PC-3 (cell line): ENCODE measurements at regions not wholly inside any gene's neighbourhood (a gene's known extent, or its start where the extent isn't known, plus 50 kb on each side); places are given as distances from the start of the nearest gene placed in this dataset.

Experiments used
- ATAC-seq: fragments of 200-7000 bp; cut with Tn5 transposase; 2 replicates; pipeline ENCODE4 v1.9.1; 2020; ENCODE audit warnings: mild to moderate bottlenecking, moderate library complexity
- BruUV-seq: library from RNA; stranded (reverse); fragments of 400-500 nt; replicated peaks from 2 replicates; lab custom pipeline; 2021; lab: Mats Ljungman, UMichigan
- CTCF ChIA-PET: fragments of 300-600 bp; sonication (Branson Sonifier 250); formaldehyde crosslinking; loops from one replicate; lab custom pipeline; 2022; ENCODE audit warnings: antibody characterized with exemption; lab: Charles Lee
- POLR2A ChIA-PET: fragments of 300-600 bp; sonication (Branson Sonifier 250); formaldehyde crosslinking; loops from one replicate; lab custom pipeline; 2022; ENCODE audit warnings: antibody characterized with exemption; ENCODE audit not compliant: unreplicated experiment; lab: Charles Lee
- DNase-seq: peaks from one replicate; pipeline ENCODE4 v3.0.0-alpha.2; 2015
- H2AFZ ChIP-seq: fragments of 300-600 bp; sonication (generic); 2 replicates; pipeline ENCODE4 v1.6.0; 2016; ENCODE audit warnings: antibody characterized with exemption, low read length
- H3F3A ChIP-seq: fragments of 300-600 bp; sonication (generic); one replicate; pipeline ENCODE4 v1.6.0; 2017; ENCODE audit warnings: antibody characterized with exemption, low read length, control low read depth, mild to moderate bottlenecking; ENCODE audit not compliant: unreplicated experiment
- H3K27ac ChIP-seq: fragments of 300-600 bp; sonication (generic); 2 replicates; pipeline ENCODE4 v1.5.1; 2016; ENCODE audit warnings: mild to moderate bottlenecking, low read length
- H3K27me3 ChIP-seq: fragments of 300-600 bp; sonication (generic); 2 replicates; pipeline ENCODE4 v1.6.1; 2016; ENCODE audit warnings: low read length, mixed read lengths
- H3K36me3 ChIP-seq: fragments of 300-600 bp; sonication (generic); 2 replicates; pipeline ENCODE4 v1.6.1; 2016; ENCODE audit warnings: low read depth, mixed run types, low read length, mixed read lengths
- H3K4me1 ChIP-seq: fragments of 300-600 bp; sonication (generic); 2 replicates; pipeline ENCODE4 v1.5.1; 2016; ENCODE audit warnings: low read length; ENCODE audit not compliant: insufficient read depth
- H3K4me2 ChIP-seq: fragments of 300-600 bp; sonication (generic); 2 replicates; pipeline ENCODE4 v1.6.0; 2016; ENCODE audit warnings: low read length
- H3K4me3 ChIP-seq: fragments of 300-600 bp; sonication (generic); 2 replicates; pipeline ENCODE4 v1.5.1; 2016; ENCODE audit warnings: mild to moderate bottlenecking, low read length, mixed read lengths
- H3K79me2 ChIP-seq: fragments of 300-600 bp; sonication (generic); 2 replicates; pipeline ENCODE4 v1.6.1; 2017; ENCODE audit warnings: low read length, mixed read lengths
- H3K9ac ChIP-seq: fragments of 300-600 bp; sonication (generic); 2 replicates; pipeline ENCODE4 v1.6.0; 2016; ENCODE audit warnings: mild to moderate bottlenecking, low read length
- H3K9me2 ChIP-seq: fragments of 300-600 bp; sonication (generic); replicated peaks from 2 replicates; pipeline ENCODE4 v1.6.1; 2016; ENCODE audit warnings: mixed run types, low read length, mixed read lengths
- H3K9me3 ChIP-seq: fragments of 300-600 bp; sonication (generic); 2 replicates; pipeline ENCODE4 v1.6.1; 2016; ENCODE audit warnings: low read length, mixed read lengths
- H4K20me1 ChIP-seq: fragments of 300-600 bp; sonication (generic); 2 replicates; pipeline ENCODE4 v1.6.1; 2016; ENCODE audit warnings: low read length, mixed read lengths
- EZH2 ChIP-seq: fragments of 300-600 bp; sonication (generic); IDR thresholded peaks from one replicate; pipeline ENCODE4 v1.6.1; 2017; ENCODE audit warnings: antibody characterized with exemption, mild to moderate bottlenecking, low read length; ENCODE audit not compliant: unreplicated experiment
- EZH2phosphoT487 ChIP-seq: fragments of 300-600 bp; sonication (generic); IDR thresholded peaks from 2 replicates; pipeline ENCODE4 v1.6.1; 2018; ENCODE audit warnings: mild to moderate bottlenecking, antibody characterized with exemption, low read length, borderline replicate concordance
- intact Hi-C: fragments of 100-400 bp; cut with micrococcal nuclease; formaldehyde crosslinking; loops from 2 replicates; pipeline ENCODE4 v1.9.0; 2023
- TF ChIP-seq, protein P1 (sequence below): fragments of 300-600 bp; sonication (generic); conservative IDR thresholded peaks from 2 replicates; pipeline ENCODE4 v1.5.1; 2017; ENCODE audit warnings: antibody characterized with exemption, low read depth, mild to moderate bottlenecking, low read length

GRCh38 chr18:30387401-30387800 lies 655.1 kb downstream of the DSC3 start:
- H4K20me1 ChIP-seq: no peaks in the 10 kb centered on the region
- POLR2A ChIA-PET: no interaction called here
- no peaks in the 10 kb centered on the region for H3K4me1 ChIP-seq
- CTCF ChIA-PET: no interaction called here
- no TSS peak for BruUV-seq
- H3K27me3 ChIP-seq: no peaks in the 10 kb centered on the region
- no peak overlapping the region for H3K9ac ChIP-seq
- H3K79me2 ChIP-seq: no peaks in the 10 kb centered on the region
- no peak overlapping the region for H3K4me2 ChIP-seq
- H3F3A ChIP-seq: no peaks in the 10 kb centered on the region
- H2AFZ ChIP-seq: no peak overlapping the region
- H3K4me3 ChIP-seq: no peak overlapping the region
- DNase-seq (no peak), ATAC-seq (no peak)
- no peak for TF ChIP-seq EZH2phosphoT487
- no peak for TF ChIP-seq EZH2
- TF ChIP-seq, protein P1, sequence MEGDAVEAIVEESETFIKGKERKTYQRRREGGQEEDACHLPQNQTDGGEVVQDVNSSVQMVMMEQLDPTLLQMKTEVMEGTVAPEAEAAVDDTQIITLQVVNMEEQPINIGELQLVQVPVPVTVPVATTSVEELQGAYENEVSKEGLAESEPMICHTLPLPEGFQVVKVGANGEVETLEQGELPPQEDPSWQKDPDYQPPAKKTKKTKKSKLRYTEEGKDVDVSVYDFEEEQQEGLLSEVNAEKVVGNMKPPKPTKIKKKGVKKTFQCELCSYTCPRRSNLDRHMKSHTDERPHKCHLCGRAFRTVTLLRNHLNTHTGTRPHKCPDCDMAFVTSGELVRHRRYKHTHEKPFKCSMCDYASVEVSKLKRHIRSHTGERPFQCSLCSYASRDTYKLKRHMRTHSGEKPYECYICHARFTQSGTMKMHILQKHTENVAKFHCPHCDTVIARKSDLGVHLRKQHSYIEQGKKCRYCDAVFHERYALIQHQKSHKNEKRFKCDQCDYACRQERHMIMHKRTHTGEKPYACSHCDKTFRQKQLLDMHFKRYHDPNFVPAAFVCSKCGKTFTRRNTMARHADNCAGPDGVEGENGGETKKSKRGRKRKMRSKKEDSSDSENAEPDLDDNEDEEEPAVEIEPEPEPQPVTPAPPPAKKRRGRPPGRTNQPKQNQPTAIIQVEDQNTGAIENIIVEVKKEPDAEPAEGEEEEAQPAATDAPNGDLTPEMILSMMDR: no peak
- H3K9me2 ChIP-seq: no peaks in the 10 kb centered on the region
- H3K27ac ChIP-seq: no peak overlapping the region
- no peaks in the 10 kb centered on the region for H3K36me3 ChIP-seq
- H3K9me3 ChIP-seq: no peaks in the 10 kb centered on the region
- intact Hi-C loops: no loop called here

DNA sequence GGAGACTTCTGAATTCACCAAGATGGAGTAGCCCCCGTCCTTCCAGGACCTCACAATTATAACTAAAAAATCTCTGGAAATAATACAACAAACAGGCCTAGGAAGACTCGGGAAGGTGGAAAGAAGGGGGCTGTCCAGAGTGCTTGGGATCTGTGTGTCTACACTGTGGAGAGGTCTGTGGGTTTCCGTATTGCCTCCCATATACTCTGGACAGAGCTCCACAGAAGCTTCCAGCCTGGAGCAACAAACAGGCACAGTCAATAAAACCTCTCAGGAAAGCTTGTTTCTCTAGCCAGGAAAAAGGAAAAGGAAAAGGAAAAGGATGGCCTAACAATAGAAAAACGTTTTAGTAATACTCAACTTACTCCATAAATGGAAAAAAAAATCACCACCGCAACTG lies 655.9 kb downstream of the DSC3 start:
- H3F3A ChIP-seq: no peaks in the 10 kb centered on the region
- no peak overlapping the region for H3K4me2 ChIP-seq
- no peaks in the 10 kb centered on the region for H3K79me2 ChIP-seq
- TF ChIP-seq, protein P1: no peak
- TF ChIP-seq EZH2 (no peak), EZH2phosphoT487 (no peak)
- no TSS peak for BruUV-seq
- POLR2A ChIA-PET: no interaction called here
- no peak overlapping the region for H2AFZ ChIP-seq
- no peak for ATAC-seq
- H3K4me3 ChIP-seq: no peak overlapping the region
- no peak overlapping the region for H3K27ac ChIP-seq
- DNase-seq: no peak
- H3K4me1 ChIP-seq: no peaks in the 10 kb centered on the region
- no peaks in the 10 kb centered on the region for H3K36me3 ChIP-seq
- CTCF ChIA-PET: no interaction called here
- H3K9me2 ChIP-seq: no peaks in the 10 kb centered on the region
- no peaks in the 10 kb centered on the region for H4K20me1 ChIP-seq
- no peaks in the 10 kb centered on the region for H3K27me3 ChIP-seq
- intact Hi-C loops: no loop called here
- no peaks in the 10 kb centered on the region for H3K9me3 ChIP-seq
- H3K9ac ChIP-seq: no peak overlapping the region

GRCh38 chr18:30385684-30386083 lies 656.9 kb downstream of the DSC3 start:
- intact Hi-C loops: no loop called here
- DNase-seq: no peak
- no peak overlapping the region for H3K27ac ChIP-seq
- H2AFZ ChIP-seq: no peak overlapping the region
- no peaks in the 10 kb centered on the region for H3K79me2 ChIP-seq
- H3K4me2 ChIP-seq: no peak overlapping the region
- TF ChIP-seq, protein P1: no peak
- no peak for TF ChIP-seq EZH2
- TF ChIP-seq EZH2phosphoT487: no peak
- no peaks in the 10 kb centered on the region for H3K9me3 ChIP-seq
- ATAC-seq: no peak
- CTCF ChIA-PET: no interaction called here
- no peaks in the 10 kb centered on the region for H3K9me2 ChIP-seq
- H3K9ac ChIP-seq: no peak overlapping the region
- no peaks in the 10 kb centered on the region for H4K20me1 ChIP-seq
- no peaks in the 10 kb centered on the region for H3K36me3 ChIP-seq
- H3K4me3 ChIP-seq: no peak overlapping the region
- no peaks in the 10 kb centered on the region for H3K27me3 ChIP-seq
- POLR2A ChIA-PET: no interaction called here
- no TSS peak for BruUV-seq
- H3K4me1 ChIP-seq: no peaks in the 10 kb centered on the region
- no peaks in the 10 kb centered on the region for H3F3A ChIP-seq
